ENCODE measurements at regions not wholly inside any gene's neighbourhood (a gene's known extent, or its start where the extent isn't known, plus 50 kb on each side); places are given as distances from the start of the nearest gene placed in this dataset.

DNA sequence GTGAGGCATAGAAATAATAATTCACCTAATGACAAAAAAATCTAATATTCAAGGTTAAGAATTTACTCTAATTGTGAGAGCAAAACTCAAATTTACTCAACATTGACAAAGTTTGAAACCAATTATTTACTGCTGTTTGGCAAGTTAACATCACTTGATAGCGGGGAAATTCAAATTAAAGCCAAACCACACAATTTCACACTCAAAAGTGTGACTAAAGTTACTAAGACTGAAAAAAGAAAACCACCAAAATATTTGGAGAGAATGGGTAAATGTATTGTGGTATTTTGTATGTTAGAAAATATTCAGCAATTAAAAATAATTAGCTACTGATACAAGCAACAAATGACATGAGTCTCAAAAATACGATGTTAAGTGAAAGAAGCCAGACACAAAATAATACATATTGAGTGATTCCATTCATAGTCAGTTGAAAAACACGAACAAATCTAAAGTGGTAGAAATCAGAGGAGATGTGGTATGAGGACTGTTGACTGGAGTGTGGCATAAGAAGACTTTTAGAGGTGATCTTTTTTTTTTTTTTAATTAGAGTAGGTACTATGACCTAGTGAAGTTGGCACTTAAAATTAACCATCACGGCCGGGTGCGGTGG, 541.4 kb upstream of the ATXN8OS start:
- H3K9me3 ChIP-seq (ENCODE audit: control insufficient read depth, low read depth, low read length), result no peaks in the 10 kb centered on the region
- DNase-seq (ENCODE audit: low read depth, low spot score), result no peak
- no peak overlapping the region for H3K27ac ChIP-seq (ENCODE audit: control insufficient read depth, insufficient read depth, low read length)
- H3K36me3 ChIP-seq (ENCODE audit: control insufficient read depth in 2 of 2, extremely low read depth in 1 of 2, insufficient read depth in 2 of 2, low read length in 2 of 2), result no peaks in the 10 kb centered on the region
- no peak for FAIRE-seq
- no peaks in the 10 kb centered on the region for H3K9me1 ChIP-seq (ENCODE audit: control insufficient read depth, extremely low read depth, insufficient read depth, low read length)
- H3K4me3 ChIP-seq (ENCODE audit: control insufficient read depth in 2 of 3, extremely low read depth in 1 of 3, insufficient read depth in 2 of 3, low read depth in 1 of 3, low read length in 3 of 3), result no peak overlapping the region
- H3K27me3 ChIP-seq (ENCODE audit: control insufficient read depth, extremely low read depth, insufficient read depth, low read length), result no peaks in the 10 kb centered on the region
- H3K4me2 ChIP-seq (ENCODE audit: control insufficient read depth, extremely low read depth, insufficient read depth, low read depth, low read length), result no peak overlapping the region
- no peaks in the 10 kb centered on the region for H3K4me1 ChIP-seq (ENCODE audit: control insufficient read depth, extremely low read depth, insufficient read depth, low read length)
- H4K20me1 ChIP-seq (ENCODE audit: control insufficient read depth, extremely low read depth, insufficient read depth, low read length), result no peaks in the 10 kb centered on the region
- no peak overlapping the region for H3K9ac ChIP-seq (ENCODE audit: control insufficient read depth, extremely low read depth, insufficient read depth, low read length)
- no peak for TF ChIP-seq EZH2 (IDR thresholded peaks at IDR 0.05; ENCODE audit: low read length)
- TF ChIP-seq, protein P1, sequence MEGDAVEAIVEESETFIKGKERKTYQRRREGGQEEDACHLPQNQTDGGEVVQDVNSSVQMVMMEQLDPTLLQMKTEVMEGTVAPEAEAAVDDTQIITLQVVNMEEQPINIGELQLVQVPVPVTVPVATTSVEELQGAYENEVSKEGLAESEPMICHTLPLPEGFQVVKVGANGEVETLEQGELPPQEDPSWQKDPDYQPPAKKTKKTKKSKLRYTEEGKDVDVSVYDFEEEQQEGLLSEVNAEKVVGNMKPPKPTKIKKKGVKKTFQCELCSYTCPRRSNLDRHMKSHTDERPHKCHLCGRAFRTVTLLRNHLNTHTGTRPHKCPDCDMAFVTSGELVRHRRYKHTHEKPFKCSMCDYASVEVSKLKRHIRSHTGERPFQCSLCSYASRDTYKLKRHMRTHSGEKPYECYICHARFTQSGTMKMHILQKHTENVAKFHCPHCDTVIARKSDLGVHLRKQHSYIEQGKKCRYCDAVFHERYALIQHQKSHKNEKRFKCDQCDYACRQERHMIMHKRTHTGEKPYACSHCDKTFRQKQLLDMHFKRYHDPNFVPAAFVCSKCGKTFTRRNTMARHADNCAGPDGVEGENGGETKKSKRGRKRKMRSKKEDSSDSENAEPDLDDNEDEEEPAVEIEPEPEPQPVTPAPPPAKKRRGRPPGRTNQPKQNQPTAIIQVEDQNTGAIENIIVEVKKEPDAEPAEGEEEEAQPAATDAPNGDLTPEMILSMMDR (optimal IDR thresholded peaks at IDR 0.05 in 1 of 3, IDR thresholded peaks at IDR 0.05 in 1 of 3, conservative IDR thresholded peaks at IDR 0.05 in 1 of 3; ENCODE audit: extremely low read depth in 1 of 3, insufficient read depth in 2 of 3, low read length in 3 of 3), result no peak
- H2AFZ ChIP-seq (ENCODE audit: control insufficient read depth, low read length), result no peak overlapping the region
- dilution Hi-C loops (cut with MboI; ENCODE audit: extremely low pct_ligation_motif_present, low sequenced_read_pairs), result no loop called here
- H3K79me2 ChIP-seq (ENCODE audit: control insufficient read depth, insufficient read depth, low read length), result no peaks in the 10 kb centered on the region

DNA sequence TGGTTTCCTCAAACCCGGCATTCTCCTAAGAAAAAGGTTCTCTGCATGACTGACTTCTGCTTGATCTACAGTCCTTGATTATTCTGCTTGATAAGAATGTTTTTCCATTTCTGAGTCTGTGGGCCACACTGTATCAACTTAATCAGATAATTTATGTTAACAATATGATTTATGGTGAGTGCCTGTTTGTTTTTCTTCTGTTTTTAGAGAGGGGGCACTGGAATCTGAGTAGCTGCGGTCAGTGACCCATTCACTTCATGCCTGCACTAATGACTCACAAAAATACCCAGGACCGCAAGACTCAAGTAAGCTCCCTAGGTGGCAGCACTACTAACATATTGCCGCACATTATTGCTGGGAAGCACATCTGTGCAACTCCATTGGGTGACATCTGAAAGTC, 542.3 kb upstream of the ATXN8OS start:
- H3K27ac ChIP-seq (ENCODE audit: control insufficient read depth, insufficient read depth, low read length), result no peak overlapping the region
- FAIRE-seq, result no peak
- no peak for TF ChIP-seq EZH2 (IDR thresholded peaks at IDR 0.05; ENCODE audit: low read length)
- TF ChIP-seq, protein P1 (optimal IDR thresholded peaks at IDR 0.05 in 1 of 3, IDR thresholded peaks at IDR 0.05 in 1 of 3, conservative IDR thresholded peaks at IDR 0.05 in 1 of 3; ENCODE audit: extremely low read depth in 1 of 3, insufficient read depth in 2 of 3, low read length in 3 of 3), result peak in 2 of 3 experiments; percentile 20 to 31
- DNase-seq (ENCODE audit: low read depth, low spot score), result no peak
- no peaks in the 10 kb centered on the region for H4K20me1 ChIP-seq (ENCODE audit: control insufficient read depth, extremely low read depth, insufficient read depth, low read length)
- no peak overlapping the region for H3K4me2 ChIP-seq (ENCODE audit: control insufficient read depth, extremely low read depth, insufficient read depth, low read depth, low read length)
- H2AFZ ChIP-seq (ENCODE audit: control insufficient read depth, low read length), result no peak overlapping the region
- dilution Hi-C loops (cut with MboI; ENCODE audit: extremely low pct_ligation_motif_present, low sequenced_read_pairs), result no loop called here
- no peaks in the 10 kb centered on the region for H3K4me1 ChIP-seq (ENCODE audit: control insufficient read depth, extremely low read depth, insufficient read depth, low read length)
- no peaks in the 10 kb centered on the region for H3K79me2 ChIP-seq (ENCODE audit: control insufficient read depth, insufficient read depth, low read length)
- H3K9ac ChIP-seq (ENCODE audit: control insufficient read depth, extremely low read depth, insufficient read depth, low read length), result no peak overlapping the region
- no peaks in the 10 kb centered on the region for H3K36me3 ChIP-seq (ENCODE audit: control insufficient read depth in 2 of 2, extremely low read depth in 1 of 2, insufficient read depth in 2 of 2, low read length in 2 of 2)
- H3K9me1 ChIP-seq (ENCODE audit: control insufficient read depth, extremely low read depth, insufficient read depth, low read length), result no peaks in the 10 kb centered on the region
- no peaks in the 10 kb centered on the region for H3K9me3 ChIP-seq (ENCODE audit: control insufficient read depth, low read depth, low read length)
- no peak overlapping the region for H3K4me3 ChIP-seq (ENCODE audit: control insufficient read depth in 2 of 3, extremely low read depth in 1 of 3, insufficient read depth in 2 of 3, low read depth in 1 of 3, low read length in 3 of 3)
- no peaks in the 10 kb centered on the region for H3K27me3 ChIP-seq (ENCODE audit: control insufficient read depth, extremely low read depth, insufficient read depth, low read length)

All from keratinocyte (primary cell).